GM23338 (cell line): ENCODE measurements at regions not wholly inside any gene's neighbourhood (a gene's known extent, or its start where the extent isn't known, plus 50 kb on each side); places are given as distances from the start of the nearest gene placed in this dataset.

Experiments
- CTCF ChIP-seq, 2 experiments: fragments of 200-600 bp in 1 of 2; sonication (generic) in 1 of 2; conservative IDR thresholded peaks; 2 replicates each; pipeline versions ENCODE4 v1.5.1 to v1.6.1; 2016 to 2017; ENCODE audit warnings: antibody characterized with exemption in 2 of 2, low read depth in 2 of 2, mild to moderate bottlenecking in 2 of 2, moderate library complexity in 1 of 2
- EZH2phosphoT487 ChIP-seq: fragments of 200-600 bp; sonication (generic); IDR thresholded peaks from one replicate; pipeline ENCODE4 v1.8.1; 2018; ENCODE audit warnings: antibody characterized with exemption; ENCODE audit not compliant: unreplicated experiment

- no peak for TF ChIP-seq CTCF (conservative IDR thresholded peaks at IDR 0.05; ENCODE audit: low read depth in 2 of 2)
- TF ChIP-seq EZH2phosphoT487, result no peak
Observed at GRCh38 chr18:22517356-22517755, 99.6 kb upstream of the CTAGE1 start.
